SW 1271 (cell line): ENCODE measurements at regions not wholly inside any gene's neighbourhood (a gene's known extent, or its start where the extent isn't known, plus 50 kb on each side); places are given as distances from the start of the nearest gene placed in this dataset.
A peak's percentile ranks its signal among the peaks of the same experiment; 100 is the strongest.
"Not testable (repeated sequence)": the region's sequence is repeated elsewhere in the genome, so short reads cannot be mapped to it uniquely, and the experiment has no call there.

Experiments used
- DNase-seq, 2 experiments: peaks; one replicate each; lab custom pipeline; 2025; lab: John Stamatoyannopoulos, UW

- no peak for DNase-seq
Observed at GRCh38 chr13:44848920-44849676, 140.2 kb downstream of the NUFIP1 start.

GRCh38 chr13:44845281-44846058, 143.8 kb downstream of the NUFIP1 start:
- DNase-seq = not testable (repeated sequence)

DNA sequence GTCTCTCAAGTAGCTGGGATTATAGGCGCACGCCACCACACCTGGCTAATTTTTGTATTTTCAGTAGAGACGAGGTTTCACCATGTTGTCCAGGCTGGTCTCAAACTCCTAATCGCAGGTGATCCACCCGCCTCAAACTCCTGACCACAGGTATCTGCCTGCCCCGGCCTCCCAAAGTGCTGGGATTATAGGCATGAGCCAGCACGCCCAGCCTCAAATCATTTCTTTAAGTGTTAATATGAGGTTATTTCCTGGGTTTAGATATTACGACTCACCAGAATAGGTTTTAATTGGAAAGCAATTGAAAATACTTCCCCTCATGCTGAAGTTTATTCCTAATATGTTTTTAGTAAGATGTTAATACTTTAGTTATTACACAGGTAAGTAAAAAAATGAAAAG, 144.5 kb downstream of the NUFIP1 start:
- DNase-seq = no peak

DNA sequence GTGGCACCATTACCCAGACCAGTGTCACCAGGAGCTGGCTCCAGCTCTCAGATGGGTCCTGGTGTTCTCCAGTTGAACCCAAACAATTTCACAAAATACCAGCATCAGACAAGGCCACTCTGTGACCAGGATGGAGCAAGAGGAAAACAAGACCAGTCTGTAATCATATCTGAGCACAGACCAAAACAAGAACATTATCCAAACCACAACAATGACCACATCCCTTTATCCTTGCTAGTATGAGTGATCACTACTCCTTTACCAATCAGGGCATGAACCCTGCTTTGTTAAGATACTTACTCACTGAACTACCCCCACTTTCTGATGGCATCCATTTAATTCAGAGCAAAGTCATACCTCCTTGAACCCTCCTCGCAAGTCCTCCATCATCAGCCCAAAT, 145.9 kb downstream of the NUFIP1 start:
- no peak for DNase-seq

- DNase-seq = peak in 1 of 2 experiments; percentile 26
Observed at GRCh38 chr13:44842158-44842557, 147.1 kb downstream of the NUFIP1 start.

DNA sequence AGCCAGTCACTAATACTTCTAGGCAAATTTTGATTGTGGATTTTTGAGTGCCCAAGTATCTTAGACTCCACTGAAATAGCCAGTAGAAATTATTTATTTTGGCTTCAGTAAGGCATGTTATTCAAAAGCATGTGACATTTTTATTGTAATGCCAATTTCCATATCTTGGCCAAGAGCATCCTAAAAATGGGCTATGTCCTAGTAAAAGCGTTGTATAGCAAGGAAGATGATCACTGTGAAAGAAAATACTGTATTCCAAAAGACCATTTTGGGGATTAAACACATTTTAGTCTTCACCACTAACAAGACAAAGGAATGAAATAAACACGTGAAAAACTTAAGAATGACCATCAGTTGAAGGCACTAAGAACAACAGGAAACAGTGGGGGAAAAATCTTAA, 149.1 kb downstream of the NUFIP1 start:
- DNase-seq = no peak

GRCh38 chr13:44837250-44837649, 152.0 kb downstream of the NUFIP1 start:
- no peak for DNase-seq

- no peak for DNase-seq
Observed at GRCh38 chr13:44834404-44834803, 154.9 kb downstream of the NUFIP1 start.

DNA sequence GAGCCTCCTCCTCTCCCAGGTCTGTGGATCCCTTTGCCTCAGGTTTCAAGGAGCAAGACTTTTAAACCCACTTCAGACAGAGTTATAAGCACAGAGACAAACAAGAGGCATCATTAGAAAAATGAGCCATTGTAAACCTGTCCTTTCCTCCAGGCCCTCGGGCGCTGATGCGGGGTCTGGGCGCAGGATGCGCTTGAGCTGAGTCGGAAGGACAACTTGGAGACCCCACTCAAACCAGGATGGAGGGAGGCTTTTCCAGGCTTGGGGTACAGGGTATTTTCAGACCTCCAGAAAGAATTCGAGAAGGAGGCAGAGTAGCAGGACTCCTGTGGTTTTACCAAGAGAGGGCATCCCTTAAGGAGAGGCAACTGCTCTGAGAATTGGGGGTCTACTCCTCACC, 155.6 kb downstream of the NUFIP1 start:
- no peak for DNase-seq

DNA sequence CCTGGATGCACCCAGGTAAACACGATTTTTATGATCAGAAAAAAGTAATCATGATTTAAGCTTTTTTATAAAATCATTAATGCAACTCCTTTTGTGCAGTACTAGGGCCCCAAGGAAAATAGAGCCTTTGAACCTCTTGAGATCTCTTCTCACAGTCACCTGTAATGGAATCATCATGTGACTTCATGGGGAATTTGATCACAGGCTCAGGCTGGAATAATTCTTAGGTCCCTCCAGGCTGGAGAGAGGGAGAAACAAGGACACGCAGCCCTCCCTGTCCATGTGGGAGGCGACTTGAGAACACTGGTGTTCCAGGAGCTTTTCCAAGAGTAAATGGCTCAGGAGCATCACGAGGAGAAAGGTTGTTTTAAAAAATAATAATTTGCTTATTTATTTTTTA, 156.1 kb downstream of the NUFIP1 start:
- no peak for DNase-seq

- DNase-seq = no peak
Observed at GRCh38 chr13:44826591-44827350, 162.5 kb downstream of the NUFIP1 start.

DNA sequence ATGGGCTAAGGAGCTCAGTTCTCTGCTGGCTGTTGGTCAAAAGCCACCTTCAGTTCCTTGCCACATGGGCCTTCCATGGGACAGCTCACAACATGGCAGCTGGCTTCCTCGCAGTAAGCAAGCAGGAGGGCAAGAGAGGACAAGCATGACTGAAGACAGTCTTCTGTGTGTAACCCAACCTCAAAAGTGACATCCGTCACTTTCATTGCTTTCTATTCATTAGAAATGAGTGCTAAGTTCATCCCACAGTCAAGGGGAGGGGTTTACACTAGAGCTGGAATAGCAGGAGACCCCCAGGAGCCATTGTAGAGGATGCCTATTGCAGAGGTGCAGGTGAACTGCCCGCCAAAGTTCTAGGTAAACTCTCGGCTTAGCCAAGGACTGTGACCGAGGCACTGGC, 163.3 kb downstream of the NUFIP1 start:
- DNase-seq = no peak

GRCh38 chr13:44823555-44823954, 165.7 kb downstream of the NUFIP1 start:
- not testable (repeated sequence) for DNase-seq

- DNase-seq = no peak
Observed at GRCh38 chr13:44822291-44822690, 167.0 kb downstream of the NUFIP1 start.

- no peak for DNase-seq
Observed at GRCh38 chr13:44819772-44820171, 169.5 kb downstream of the NUFIP1 start.

GRCh38 chr13:44819245-44819644, 170.0 kb downstream of the NUFIP1 start:
- peak; percentile 45 to 53 for DNase-seq

DNA sequence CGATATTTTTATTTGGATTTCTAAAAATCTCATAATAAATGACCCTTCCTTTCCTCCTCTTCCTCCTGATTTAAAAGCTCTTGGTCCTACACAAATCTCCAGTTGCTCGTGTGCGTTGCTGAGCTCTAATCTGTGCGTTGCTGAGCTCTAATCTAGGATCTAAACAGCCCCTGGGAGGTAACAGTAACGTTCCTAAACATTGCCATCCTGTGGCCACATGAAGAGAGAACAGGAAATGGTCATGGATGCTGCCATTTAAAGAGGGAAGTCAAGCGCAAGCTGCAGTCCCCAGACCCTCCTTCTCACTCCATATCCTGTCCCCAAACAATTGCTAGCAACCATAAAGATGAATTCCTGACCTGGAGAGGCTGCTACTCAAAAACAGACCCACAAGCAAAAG, 170.8 kb downstream of the NUFIP1 start:
- no peak for DNase-seq

DNA sequence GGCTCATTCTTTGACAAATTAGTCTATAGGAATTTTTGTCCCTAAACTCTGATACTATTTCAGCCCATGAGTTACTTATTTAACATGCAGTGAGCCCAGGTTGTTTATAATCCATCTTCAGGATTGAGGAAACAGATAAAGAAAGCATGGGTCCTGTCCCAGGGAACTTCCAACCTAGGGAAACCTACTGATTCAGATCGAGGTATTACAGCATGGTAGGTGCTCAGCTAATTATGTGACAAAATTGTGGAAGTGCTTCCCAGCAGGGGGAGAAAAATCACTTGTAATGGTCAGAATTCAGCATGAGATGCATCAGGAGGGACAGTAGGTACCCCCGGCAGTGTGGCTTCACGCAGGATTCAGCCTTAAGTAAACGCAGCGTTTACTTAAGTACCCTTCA, 171.3 kb downstream of the NUFIP1 start:
- DNase-seq = no peak

DNA sequence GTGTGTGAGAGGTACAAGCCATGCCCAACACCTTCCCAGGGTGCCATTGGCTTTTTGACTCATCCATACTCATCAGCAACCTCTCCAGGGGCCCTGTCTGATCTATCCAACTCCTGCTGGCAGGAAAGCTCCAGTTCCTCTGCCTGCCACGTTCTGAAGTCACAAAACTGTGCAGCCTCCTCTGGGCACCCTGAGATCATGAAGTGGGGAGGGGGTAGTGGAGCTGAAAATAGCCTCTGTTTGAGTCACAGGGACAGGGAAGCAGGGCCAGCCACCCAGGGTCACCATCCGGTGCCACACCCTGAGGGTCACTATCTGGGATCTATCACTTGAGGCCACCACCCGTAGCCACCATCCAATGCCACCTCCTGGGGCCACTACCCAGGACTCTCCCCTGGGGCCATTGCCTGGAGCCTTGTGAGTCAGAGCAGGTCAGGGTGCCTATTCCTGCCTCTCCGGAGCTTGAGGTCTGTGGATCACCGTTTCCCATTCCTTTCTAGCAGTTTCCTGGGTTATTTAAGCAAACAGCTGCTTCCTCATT, 172.1 kb downstream of the NUFIP1 start:
- peak in 1 of 2 experiments; percentile 28 for DNase-seq

- DNase-seq = no peak
Observed at GRCh38 chr13:44816701-44817100, 172.6 kb downstream of the NUFIP1 start.

DNA sequence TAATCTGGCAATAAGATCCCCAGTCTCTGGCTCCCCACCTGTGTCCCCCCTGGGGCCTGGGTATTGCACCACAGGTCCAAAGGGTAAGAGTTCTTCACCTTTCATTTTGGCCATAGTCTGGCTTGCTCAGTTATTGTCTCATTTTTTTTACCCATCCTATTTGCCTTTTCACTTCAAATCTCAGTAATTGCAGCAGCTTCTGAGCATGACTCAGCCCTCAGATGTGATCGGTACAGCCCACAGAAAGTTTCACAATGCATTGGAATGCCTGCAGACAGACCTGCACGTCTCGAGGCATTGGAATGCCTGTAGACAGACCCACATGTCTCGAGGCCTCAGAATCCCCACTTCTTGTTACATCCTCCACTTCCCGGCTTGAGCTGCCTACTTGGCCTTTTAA, 173.6 kb downstream of the NUFIP1 start:
- peak; percentile 40 to 76 for DNase-seq

GRCh38 chr13:44814836-44815235, 174.4 kb downstream of the NUFIP1 start:
- DNase-seq = no peak
